GM12878 (cell line): ENCODE measurements at regions not wholly inside any gene's neighbourhood (a gene's known extent, or its start where the extent isn't known, plus 50 kb on each side); places are given as distances from the start of the nearest gene placed in this dataset.

Source experiments
- CEBPB ChIP-seq, 2 experiments: fragments of 150-350 bp in 1 of 2; IDR thresholded peaks; 2 replicates each; pipeline ENCODE4 v1.6.1; 2012 to 2014; ENCODE audit warnings: low read depth in 2 of 2, low read length in 2 of 2, borderline replicate concordance in 1 of 2, inconsistent platforms in 1 of 2
- CTCF ChIP-seq, 3 experiments: IDR thresholded peaks in 2 of 3; conservative IDR thresholded peaks in 1 of 3; 2 replicates each; pipeline ENCODE4 v1.5.1; 2011; ENCODE audit warnings: low read depth in 3 of 3, low read length in 3 of 3, mild to moderate bottlenecking in 3 of 3, control low read depth in 2 of 3, moderate library complexity in 2 of 3, inconsistent platforms in 1 of 3, mixed read lengths in 1 of 3; ENCODE audit not compliant: control insufficient read depth in 2 of 3, insufficient read depth in 1 of 3; ENCODE audit errors: extremely low read depth in 1 of 3
- NR2C2 ChIP-seq: IDR thresholded peaks from 2 replicates; pipeline ENCODE4 v1.6.1; 2011; ENCODE audit warnings: borderline replicate concordance, low read depth; ENCODE audit not compliant: control insufficient read depth, insufficient read length
- PML ChIP-seq: IDR thresholded peaks from 2 replicates; pipeline ENCODE4 v1.6.1; 2012; ENCODE audit warnings: low read length, inconsistent platforms
- POLR2A ChIP-seq: IDR thresholded peaks from 2 replicates; pipeline ENCODE4 v1.6.1; 2011; ENCODE audit warnings: low read depth, mild to moderate bottlenecking, low read length
- REST ChIP-seq: IDR thresholded peaks from 2 replicates; pipeline ENCODE4 v1.6.1; 2012; ENCODE audit warnings: mild to moderate bottlenecking, low read depth, low read length

- TF ChIP-seq NR2C2 (no peak), CTCF (IDR thresholded peaks at IDR 0.05 in 2 of 3, conservative IDR thresholded peaks at IDR 0.05 in 1 of 3; ENCODE audit: control insufficient read depth in 2 of 3, extremely low read depth in 1 of 3, insufficient read depth in 1 of 3, low read depth in 3 of 3, low read length in 3 of 3) (no peak), PML (no peak), POLR2A (no peak), CEBPB (IDR thresholded peaks at IDR 0.05; ENCODE audit: borderline replicate concordance in 1 of 2, low read depth in 2 of 2, low read length in 2 of 2) (no peak), REST (no peak)
Observed at GRCh38 chr14:37655418-37655817, 60.0 kb downstream of the TTC6 start.
